ENCODE measurements at regions not wholly inside any gene's neighbourhood (a gene's known extent, or its start where the extent isn't known, plus 50 kb on each side); places are given as distances from the start of the nearest gene placed in this dataset.

- no peak for DNase-seq
- H3K27me3 Mint-ChIP-seq (ENCODE audit: low read depth in 3 of 3), result peaks cover 0 to 6% (median 0%) of the 10 kb centered on the region in 3 donors
- peaks cover 0 to 4% (median 0%) of the 10 kb centered on the region in 6 donors for H3K9me3 Mint-ChIP-seq
These were observed 72.9 kb upstream of the PPM1J start for GRCh38 chr1:112788054-112788453.

GRCh38 chr1:112783059-112783458 is 67.9 kb upstream of the PPM1J start:
- peaks cover 0 to 3% (median 2%) of the 10 kb centered on the region in 3 donors for H3K27me3 Mint-ChIP-seq (ENCODE audit: low read depth in 3 of 3)
- no peaks in the 10 kb centered on the region for H3K9me3 Mint-ChIP-seq

More at GRCh38 chr1:112788054-112788453, 72.9 kb upstream of the PPM1J start:
- H3K36me3 Mint-ChIP-seq, result no peaks in the 10 kb centered on the region
- H3K4me1 Mint-ChIP-seq, result no peaks in the 10 kb centered on the region
- no peak overlapping the region for H3K4me3 Mint-ChIP-seq
- no peak overlapping the region for H3K27ac Mint-ChIP-seq

GRCh38 chr1:112779665-112780526 is 64.8 kb upstream of the PPM1J start:
- Mint-ChIP-seq H3K4me3 (no peak overlapping the region), H3K4me1 (no peaks in the 10 kb centered on the region), H3K9me3 (no peaks in the 10 kb centered on the region), H3K27ac (no peak overlapping the region), H3K36me3 (no peaks in the 10 kb centered on the region), H3K27me3 (ENCODE audit: low read depth in 3 of 3) (peaks cover 0 to 5% (median 2%) of the 10 kb centered on the region in 3 donors)
- no peak for DNase-seq

More at GRCh38 chr1:112783059-112783458, 67.9 kb upstream of the PPM1J start:
- H3K4me3 Mint-ChIP-seq, result no peak overlapping the region
- H3K27ac Mint-ChIP-seq, result no peak overlapping the region
- DNase-seq, result no peak
- no peaks in the 10 kb centered on the region for H3K36me3 Mint-ChIP-seq
- no peaks in the 10 kb centered on the region for H3K4me1 Mint-ChIP-seq

GRCh38 chr1:112778137-112778536 is 63.0 kb upstream of the PPM1J start:
- no peaks in the 10 kb centered on the region for H3K36me3 Mint-ChIP-seq
- H3K27ac Mint-ChIP-seq, result no peak overlapping the region
- no peaks in the 10 kb centered on the region for H3K4me1 Mint-ChIP-seq
- H3K27me3 Mint-ChIP-seq (ENCODE audit: low read depth in 3 of 3), result peaks cover 0 to 5% (median 2%) of the 10 kb centered on the region in 3 donors
- no peaks in the 10 kb centered on the region for H3K9me3 Mint-ChIP-seq
- H3K4me3 Mint-ChIP-seq, result no peak overlapping the region
- DNase-seq, result no peak

- H3K36me3 Mint-ChIP-seq, result no peaks in the 10 kb centered on the region
- H3K27ac Mint-ChIP-seq, result no peak overlapping the region
- no peaks in the 10 kb centered on the region for H3K4me1 Mint-ChIP-seq
- no peak overlapping the region for H3K4me3 Mint-ChIP-seq
- peaks cover 3 to 5% (median 4%) of the 10 kb centered on the region in 3 donors for H3K27me3 Mint-ChIP-seq (ENCODE audit: low read depth in 3 of 3)
- no peak for DNase-seq
- H3K9me3 Mint-ChIP-seq, result no peaks in the 10 kb centered on the region
These were observed 61.6 kb upstream of the PPM1J start for GRCh38 chr1:112776688-112777087.

- Mint-ChIP-seq H3K27me3 (ENCODE audit: low read depth in 3 of 3) (peaks cover 1 to 4% (median 3%) of the 10 kb centered on the region in 3 donors), H3K9me3 (no peaks in the 10 kb centered on the region), H3K4me3 (no peak overlapping the region), H3K4me1 (peaks cover 7 to 8% of the 10 kb centered on the region in 2 donors), H3K27ac (no peak overlapping the region), H3K36me3 (no peaks in the 10 kb centered on the region)
- no peak for DNase-seq
These were observed 57.6 kb upstream of the PPM1J start for GRCh38 chr1:112772781-112773180.

GRCh38 chr1:112770724-112771123 is 55.6 kb upstream of the PPM1J start:
- H3K4me1 Mint-ChIP-seq, result peaks cover 7 to 8% of the 10 kb centered on the region in 2 donors
- no peaks in the 10 kb centered on the region for H3K9me3 Mint-ChIP-seq
- no peak overlapping the region for H3K4me3 Mint-ChIP-seq
- DNase-seq, result no peak
- no peaks in the 10 kb centered on the region for H3K36me3 Mint-ChIP-seq
- H3K27ac Mint-ChIP-seq, result peak overlapping the region in 1 of 6 donors; percentile 7
- peaks cover 0 to 5% (median 3%) of the 10 kb centered on the region in 3 donors for H3K27me3 Mint-ChIP-seq (ENCODE audit: low read depth in 3 of 3)

- Mint-ChIP-seq H3K27me3 (ENCODE audit: low read depth in 3 of 3) (peaks cover under 1 to 7% (median 3%) of the 10 kb centered on the region in 3 donors), H3K4me1 (peaks cover 7 to 8% of the 10 kb centered on the region in 2 donors), H3K9me3 (no peaks in the 10 kb centered on the region), H3K36me3 (no peaks in the 10 kb centered on the region), H3K4me3 (no peak overlapping the region), H3K27ac (no peak overlapping the region)
- DNase-seq, result no peak
These were observed 54.5 kb upstream of the PPM1J start for GRCh38 chr1:112769611-112770010.

GRCh38 chr1:112767646-112768045 is 52.5 kb upstream of the PPM1J start:
- Mint-ChIP-seq H3K36me3 (no peaks in the 10 kb centered on the region), H3K27ac (no peak overlapping the region), H3K4me1 (peaks cover 7 to 8% of the 10 kb centered on the region in 2 donors)

More at GRCh38 chr1:112767646-112768045, 52.5 kb upstream of the PPM1J start:
- Mint-ChIP-seq H3K9me3 (no peaks in the 10 kb centered on the region), H3K27me3 (ENCODE audit: low read depth in 3 of 3) (peaks cover 0 to 10% (median 4%) of the 10 kb centered on the region in 3 donors), H3K4me3 (no peak overlapping the region)
- no peak for DNase-seq

Measured in immature natural killer cell (primary cell).